ENCODE measurements at regions not wholly inside any gene's neighbourhood (a gene's known extent, or its start where the extent isn't known, plus 50 kb on each side); places are given as distances from the start of the nearest gene placed in this dataset.

- H3K4me3 ChIP-seq (ENCODE audit: low read depth, low read length) = peak overlapping the region; percentile 27
- no peak for TF ChIP-seq CTCF (IDR thresholded peaks at IDR 0.05; ENCODE audit: insufficient read depth, low read depth, low read length)
Observed at GRCh38 chr22:22168190-22168940, 76.2 kb upstream of the VPREB1 start.

GRCh38 chr22:22167791-22168189, 76.8 kb upstream of the VPREB1 start:
- no peak for DNase-seq (ENCODE audit: low read depth)
- no peak for TF ChIP-seq CTCF (IDR thresholded peaks at IDR 0.05; ENCODE audit: insufficient read depth, low read depth, low read length)
- H3K4me3 ChIP-seq (ENCODE audit: low read depth, low read length) = no peak overlapping the region

More at GRCh38 chr22:22168190-22168940, 76.2 kb upstream of the VPREB1 start:
- DNase-seq (ENCODE audit: low read depth) = peak; percentile 39

GRCh38 chr22:22166941-22167713, 77.5 kb upstream of the VPREB1 start:
- no peak overlapping the region for H3K4me3 ChIP-seq (ENCODE audit: low read depth, low read length)
- no peak for DNase-seq (ENCODE audit: low read depth)
- TF ChIP-seq CTCF (IDR thresholded peaks at IDR 0.05; ENCODE audit: insufficient read depth, low read depth, low read length) = no peak

- DNase-seq (ENCODE audit: low read depth) = no peak
- H3K4me3 ChIP-seq (ENCODE audit: low read depth, low read length) = no peak overlapping the region
- TF ChIP-seq CTCF (IDR thresholded peaks at IDR 0.05; ENCODE audit: insufficient read depth, low read depth, low read length) = no peak
Observed at GRCh38 chr22:22165936-22166710, 78.5 kb upstream of the VPREB1 start.

- no peak for TF ChIP-seq CTCF (IDR thresholded peaks at IDR 0.05; ENCODE audit: insufficient read depth, low read depth, low read length)
Observed at GRCh38 chr22:22164541-22165272, 79.9 kb upstream of the VPREB1 start.

More at GRCh38 chr22:22164541-22165272, 79.9 kb upstream of the VPREB1 start:
- H3K4me3 ChIP-seq (ENCODE audit: low read depth, low read length) = no peak overlapping the region
- no peak for DNase-seq (ENCODE audit: low read depth)

Measured in fibroblast of villous mesenchyme (primary cell).